Astrocyte of the spinal cord (primary cell): ENCODE measurements at regions not wholly inside any gene's neighbourhood (a gene's known extent, or its start where the extent isn't known, plus 50 kb on each side); places are given as distances from the start of the nearest gene placed in this dataset.
"Not testable (repeated sequence)": the region's sequence is repeated elsewhere in the genome, so short reads cannot be mapped to it uniquely, and the experiment has no call there.

Experiments used
- DNase-seq: peaks from one replicate; pipeline ENCODE4 v3.0.0; 2011; ENCODE audit warnings: low read depth, low spot score
- H3K4me3 ChIP-seq: 2 replicates; pipeline ENCODE4 v1.5.1; 2011; ENCODE audit warnings: low read depth, mild to moderate bottlenecking, low read length, moderate library complexity
- CTCF ChIP-seq: IDR thresholded peaks from 2 replicates; pipeline ENCODE4 v1.5.1; 2012; ENCODE audit warnings: low read depth, mild to moderate bottlenecking, low read length, inconsistent platforms
- in situ Hi-C: cut with HindIII; loops from 2 replicates; pipeline ENCODE4 v1.10.0; 2017; ENCODE audit warnings: low sequenced_read_pairs

- H3K4me3 ChIP-seq, result no peak overlapping the region
- in situ Hi-C loops, result no loop called here
- no peak for TF ChIP-seq CTCF
- no peak for DNase-seq
Measured at GRCh38 chr4:124155239-124155638, 557.3 kb downstream of the ANKRD50 start.

GRCh38 chr4:124157396-124158083 is 555.0 kb downstream of the ANKRD50 start:
- no peak for TF ChIP-seq CTCF
- H3K4me3 ChIP-seq, result no peak overlapping the region
- DNase-seq, result no peak
- in situ Hi-C loops, result no loop called here

- no peak overlapping the region for H3K4me3 ChIP-seq
- DNase-seq, result no peak
- in situ Hi-C loops, result no loop called here
- no peak for TF ChIP-seq CTCF
Measured at GRCh38 chr4:124163401-124163800, 549.1 kb downstream of the ANKRD50 start.

DNA sequence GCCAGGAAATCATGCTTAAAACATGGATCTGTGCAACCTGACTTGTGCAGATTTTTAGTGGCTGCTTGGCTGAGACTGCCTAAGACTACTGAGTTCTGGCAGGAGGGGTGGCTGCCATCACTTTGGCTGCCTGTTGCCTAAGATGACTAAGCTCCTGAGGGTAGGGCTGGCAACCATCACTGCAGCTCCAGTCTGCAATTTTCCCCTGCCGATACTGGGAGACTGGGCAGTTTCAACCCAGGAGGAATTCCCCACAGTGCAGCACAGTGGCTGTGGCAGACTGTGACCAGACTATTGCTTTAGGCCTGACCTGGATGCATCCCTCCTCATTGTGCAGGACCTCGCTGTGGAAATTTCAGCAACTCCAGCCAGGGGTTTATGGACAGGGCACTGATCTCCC is 544.9 kb downstream of the ANKRD50 start:
- in situ Hi-C loops, result no loop called here
- H3K4me3 ChIP-seq, result no peak overlapping the region
- no peak for TF ChIP-seq CTCF
- no peak for DNase-seq

GRCh38 chr4:124169524-124169923 is 543.0 kb downstream of the ANKRD50 start:
- in situ Hi-C loops, DNase-seq, H3K4me3 ChIP-seq: not testable (repeated sequence)

- TF ChIP-seq CTCF, result no peak
- in situ Hi-C loops, result no loop called here
- H3K4me3 ChIP-seq, result no peak overlapping the region
- DNase-seq, result no peak
Measured at GRCh38 chr4:124173912-124174311, 538.6 kb downstream of the ANKRD50 start.

- TF ChIP-seq CTCF, result no peak
- H3K4me3 ChIP-seq, result no peak overlapping the region
- in situ Hi-C loops, result no loop called here
- DNase-seq, result peak; percentile 79
Measured at GRCh38 chr4:124177647-124178425, 534.7 kb downstream of the ANKRD50 start.
